Endothelial cell (in vitro differentiated cells): ENCODE measurements at regions not wholly inside any gene's neighbourhood (a gene's known extent, or its start where the extent isn't known, plus 50 kb on each side); places are given as distances from the start of the nearest gene placed in this dataset.

Source experiments
- DNase-seq: peaks from one replicate; pipeline ENCODE4 v3.0.0; 2021; ENCODE audit warnings: low spot score
- H3K27ac Mint-ChIP-seq: one replicate; pipeline ENCODE4 v1.8.0; 2021; ENCODE audit warnings: mixed read lengths, inconsistent platforms; ENCODE audit not compliant: unreplicated experiment
- H3K27me3 Mint-ChIP-seq: one replicate; pipeline ENCODE4 v1.8.0; 2021; ENCODE audit warnings: mild to moderate bottlenecking, moderate library complexity, mixed read lengths, inconsistent platforms; ENCODE audit not compliant: unreplicated experiment
- H3K36me3 Mint-ChIP-seq: one replicate; pipeline ENCODE4 v1.8.0; 2021; ENCODE audit warnings: mild to moderate bottlenecking, low read depth, mixed read lengths, inconsistent platforms; ENCODE audit not compliant: unreplicated experiment
- H3K4me1 Mint-ChIP-seq: one replicate; pipeline ENCODE4 v1.8.0; 2021; ENCODE audit warnings: mild to moderate bottlenecking, mixed read lengths, inconsistent platforms; ENCODE audit not compliant: unreplicated experiment
- H3K4me3 Mint-ChIP-seq: one replicate; pipeline ENCODE4 v1.8.0; 2021; ENCODE audit warnings: mild to moderate bottlenecking, mixed read lengths, inconsistent platforms; ENCODE audit not compliant: unreplicated experiment
- H3K9me3 Mint-ChIP-seq: one replicate; pipeline ENCODE4 v1.8.0; 2021; ENCODE audit warnings: mixed read lengths, inconsistent platforms; ENCODE audit not compliant: unreplicated experiment
- TF ChIP-seq, protein P1 (sequence below): fragments of 200-600 bp; sonication (generic); IDR thresholded peaks from one replicate; pipeline ENCODE4 v1.5.0; 2021; ENCODE audit warnings: antibody characterized with exemption; ENCODE audit not compliant: unreplicated experiment

DNA sequence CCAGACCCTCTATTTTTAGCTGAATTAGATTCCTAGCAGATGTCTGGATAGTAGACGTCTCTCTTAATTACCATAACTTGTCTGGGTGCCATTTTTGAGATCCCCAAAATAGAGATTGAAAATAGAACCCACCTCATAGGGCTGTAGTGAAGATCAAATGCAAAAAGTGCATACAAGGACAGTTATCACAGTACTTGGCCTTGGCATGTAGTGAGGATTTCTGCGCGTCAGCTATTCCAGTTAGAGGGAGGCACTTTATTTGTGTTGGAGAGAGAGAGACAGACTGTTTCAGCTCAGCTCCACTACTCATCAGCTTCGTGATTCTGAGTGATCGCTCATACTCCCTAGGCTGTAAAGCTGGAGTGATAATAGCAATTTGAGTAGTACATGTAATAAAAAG is 59.6 kb upstream of the CDH13 start:
- H3K36me3 Mint-ChIP-seq = no peaks in the 10 kb centered on the region
- DNase-seq = no peak
- no peaks in the 10 kb centered on the region for H3K27me3 Mint-ChIP-seq
- H3K9me3 Mint-ChIP-seq = no peaks in the 10 kb centered on the region
- H3K4me1 Mint-ChIP-seq = no peaks in the 10 kb centered on the region
- H3K27ac Mint-ChIP-seq = no peak overlapping the region
- no peak overlapping the region for H3K4me3 Mint-ChIP-seq
- TF ChIP-seq, protein P1, sequence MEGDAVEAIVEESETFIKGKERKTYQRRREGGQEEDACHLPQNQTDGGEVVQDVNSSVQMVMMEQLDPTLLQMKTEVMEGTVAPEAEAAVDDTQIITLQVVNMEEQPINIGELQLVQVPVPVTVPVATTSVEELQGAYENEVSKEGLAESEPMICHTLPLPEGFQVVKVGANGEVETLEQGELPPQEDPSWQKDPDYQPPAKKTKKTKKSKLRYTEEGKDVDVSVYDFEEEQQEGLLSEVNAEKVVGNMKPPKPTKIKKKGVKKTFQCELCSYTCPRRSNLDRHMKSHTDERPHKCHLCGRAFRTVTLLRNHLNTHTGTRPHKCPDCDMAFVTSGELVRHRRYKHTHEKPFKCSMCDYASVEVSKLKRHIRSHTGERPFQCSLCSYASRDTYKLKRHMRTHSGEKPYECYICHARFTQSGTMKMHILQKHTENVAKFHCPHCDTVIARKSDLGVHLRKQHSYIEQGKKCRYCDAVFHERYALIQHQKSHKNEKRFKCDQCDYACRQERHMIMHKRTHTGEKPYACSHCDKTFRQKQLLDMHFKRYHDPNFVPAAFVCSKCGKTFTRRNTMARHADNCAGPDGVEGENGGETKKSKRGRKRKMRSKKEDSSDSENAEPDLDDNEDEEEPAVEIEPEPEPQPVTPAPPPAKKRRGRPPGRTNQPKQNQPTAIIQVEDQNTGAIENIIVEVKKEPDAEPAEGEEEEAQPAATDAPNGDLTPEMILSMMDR = no peak

DNA sequence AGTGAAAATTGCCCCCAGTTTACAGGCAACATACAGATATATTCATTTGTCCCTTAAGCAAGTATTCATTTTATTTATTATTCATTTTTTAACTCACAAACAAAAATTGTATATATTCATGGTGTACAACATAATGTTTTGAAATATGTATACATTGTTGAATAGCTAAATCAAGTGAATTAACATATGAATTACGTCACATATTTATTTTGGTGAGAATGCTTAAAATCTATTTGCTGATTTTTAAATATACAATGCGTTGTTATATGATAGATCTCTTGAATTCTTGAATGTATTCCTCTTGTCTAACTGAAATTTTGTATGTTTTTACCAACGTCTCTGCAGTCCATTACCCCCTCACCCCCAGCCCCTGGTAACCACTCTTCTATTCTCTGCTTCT is 63.4 kb upstream of the CDH13 start:
- no peak for DNase-seq
- H3K4me3 Mint-ChIP-seq = no peak overlapping the region
- no peaks in the 10 kb centered on the region for H3K36me3 Mint-ChIP-seq
- no peaks in the 10 kb centered on the region for H3K4me1 Mint-ChIP-seq
- no peaks in the 10 kb centered on the region for H3K9me3 Mint-ChIP-seq
- H3K27me3 Mint-ChIP-seq = no peaks in the 10 kb centered on the region
- H3K27ac Mint-ChIP-seq = no peak overlapping the region
- TF ChIP-seq, protein P1 = no peak

DNA sequence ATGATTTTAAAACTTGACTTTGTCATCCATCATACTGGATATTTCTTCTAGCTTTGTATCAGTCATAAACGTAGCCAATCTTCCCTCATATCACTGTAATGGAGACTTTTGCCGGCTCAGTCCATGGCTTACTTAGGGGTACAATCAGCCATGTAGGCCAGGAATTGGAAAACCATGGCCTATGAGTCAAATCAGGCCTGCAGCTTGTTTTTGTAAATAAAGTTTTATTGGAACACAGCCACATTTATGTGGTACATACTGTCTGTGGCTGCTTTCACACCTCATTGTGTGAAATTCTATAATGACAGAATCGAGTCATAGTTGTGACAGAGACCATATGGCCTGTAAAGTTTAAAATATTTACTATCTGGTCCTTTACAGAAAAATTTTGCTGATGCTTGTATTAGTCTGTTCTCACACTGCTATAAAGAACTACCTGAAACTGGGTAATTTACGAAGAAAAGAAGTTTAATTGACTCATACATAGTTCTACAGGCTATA is 64.5 kb upstream of the CDH13 start:
- Mint-ChIP-seq H3K4me3 (no peak overlapping the region), H3K27me3 (no peaks in the 10 kb centered on the region), H3K4me1 (no peaks in the 10 kb centered on the region), H3K36me3 (no peaks in the 10 kb centered on the region), H3K9me3 (no peaks in the 10 kb centered on the region), H3K27ac (no peak overlapping the region)
- TF ChIP-seq, protein P1 = no peak
- no peak for DNase-seq

DNA sequence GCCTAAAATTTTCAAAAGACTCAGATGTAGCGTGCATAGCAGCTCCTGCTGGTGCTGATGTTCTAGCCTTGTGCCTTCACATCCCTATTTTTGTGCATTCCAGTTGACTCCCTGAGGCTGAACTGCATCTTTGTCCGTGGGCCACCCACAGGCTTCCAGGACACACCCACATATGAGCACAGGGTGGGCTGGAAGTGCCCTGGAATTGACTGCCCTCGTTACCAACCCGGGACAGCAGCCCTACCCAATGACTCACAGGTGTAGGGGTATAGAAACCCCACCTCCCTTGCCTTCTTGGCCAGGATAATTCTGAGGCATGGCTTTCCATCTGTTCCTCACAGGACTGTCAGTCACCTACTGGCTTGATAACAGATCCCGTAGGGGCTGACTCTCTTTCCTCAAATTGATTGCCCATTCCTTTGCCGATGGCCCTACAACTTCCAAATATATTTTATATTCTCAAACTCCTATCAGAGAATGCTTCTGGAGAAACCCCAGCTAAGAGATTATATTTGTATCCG is 65.9 kb upstream of the CDH13 start:
- no peak for DNase-seq
- H3K4me1 Mint-ChIP-seq = no peaks in the 10 kb centered on the region
- TF ChIP-seq, protein P1 = no peak
- no peaks in the 10 kb centered on the region for H3K36me3 Mint-ChIP-seq
- H3K4me3 Mint-ChIP-seq = no peak overlapping the region
- no peaks in the 10 kb centered on the region for H3K27me3 Mint-ChIP-seq
- no peaks in the 10 kb centered on the region for H3K9me3 Mint-ChIP-seq
- no peak overlapping the region for H3K27ac Mint-ChIP-seq

DNA sequence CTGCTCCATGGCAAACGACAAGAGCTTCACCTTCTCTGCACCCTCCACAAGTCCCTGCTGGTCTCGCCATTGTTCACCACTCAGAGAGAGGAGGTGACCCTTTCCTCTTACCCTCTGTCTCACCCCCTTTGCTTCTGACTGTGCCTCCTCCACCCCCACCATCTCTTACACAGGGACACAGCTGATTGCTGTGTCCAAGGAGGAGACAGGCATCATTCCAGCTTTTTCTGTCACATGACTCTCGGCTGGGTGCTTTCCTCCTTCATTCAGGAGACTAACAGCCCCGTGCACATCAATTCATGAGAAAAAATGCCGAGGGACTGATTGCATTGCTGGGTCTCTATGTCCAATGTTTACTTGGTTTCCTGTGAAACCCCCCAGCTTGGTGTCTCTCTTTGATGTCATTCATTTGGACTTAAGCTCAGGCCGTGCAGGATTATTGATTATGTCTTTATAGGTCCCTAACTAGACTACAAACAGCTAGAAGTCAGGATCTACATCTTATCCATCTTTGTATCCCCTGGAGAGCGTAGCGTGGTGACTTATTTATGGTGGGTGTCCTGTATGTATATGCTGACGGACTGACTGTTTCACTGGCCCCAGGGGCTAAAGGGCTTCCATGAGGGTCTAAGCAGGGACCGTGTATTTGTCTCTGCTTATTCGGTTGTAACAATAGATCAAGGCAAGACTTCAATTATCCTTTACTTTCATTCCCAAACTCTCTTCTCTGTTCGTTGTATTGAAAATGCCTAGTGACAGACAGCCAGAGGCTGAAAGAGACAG is 82.2 kb upstream of the CDH13 start:
- no peaks in the 10 kb centered on the region for H3K36me3 Mint-ChIP-seq
- no peak overlapping the region for H3K27ac Mint-ChIP-seq
- TF ChIP-seq, protein P1 = no peak
- H3K27me3 Mint-ChIP-seq = peaks cover 9% of the 10 kb centered on the region
- no peak for DNase-seq
- peaks cover 11% of the 10 kb centered on the region for H3K4me1 Mint-ChIP-seq
- H3K4me3 Mint-ChIP-seq = no peak overlapping the region
- no peaks in the 10 kb centered on the region for H3K9me3 Mint-ChIP-seq
